ENCODE measurements at regions not wholly inside any gene's neighbourhood (a gene's known extent, or its start where the extent isn't known, plus 50 kb on each side); places are given as distances from the start of the nearest gene placed in this dataset.

GRCh38 chr1:214174508-214175199 is 106.3 kb upstream of the SMYD2 start:
- TF ChIP-seq SPI1 (IDR thresholded peaks at IDR 0.05; ENCODE audit: low read depth, low read length) (no peak), POLR2AphosphoS5 (IDR thresholded peaks at IDR 0.05; ENCODE audit: low read depth, low read length) (no peak), POLR2A (IDR thresholded peaks at IDR 0.05; ENCODE audit: low read depth, low read length) (no peak)

Measured in GM12891 (cell line).